Peyer's patch (tissue), 4 donors: ENCODE measurements at regions not wholly inside any gene's neighbourhood (a gene's known extent, or its start where the extent isn't known, plus 50 kb on each side); places are given as distances from the start of the nearest gene placed in this dataset.

Experiments
- DNase-seq, 3 donors: peaks; one replicate each; pipeline ENCODE4 v3.0.0-alpha.2; 2017 to 2019
- H3K27ac ChIP-seq, 4 donors: fragments of 200-600 bp; sonication (generic); one replicate each; pipeline ENCODE4 v1.5.1; 2016 to 2019
- H3K27me3 ChIP-seq, 2 donors: fragments of 200-600 bp; sonication (generic); one replicate each; pipeline ENCODE4 v1.5.1; 2019
- H3K36me3 ChIP-seq, 3 donors: fragments of 200-600 bp; sonication (generic); one replicate each; pipeline ENCODE4 v1.5.1; 2016 to 2019
- H3K4me1 ChIP-seq, 4 donors: fragments of 200-600 bp; sonication (generic); one replicate each; pipeline ENCODE4 v1.5.1; 2016 to 2019
- H3K4me3 ChIP-seq, 4 donors: fragments of 200-600 bp; sonication (generic); 1 replicate in 3 of 4; 2 replicates in 1 of 4; pipeline ENCODE4 v1.5.1; 2016 to 2019; ENCODE audit warnings: mild to moderate bottlenecking in 1 of 4
- H3K9me3 ChIP-seq, 4 donors: fragments of 200-600 bp; sonication (generic); one replicate each; pipeline ENCODE4 v1.5.1; 2016 to 2019; ENCODE audit warnings: mild to moderate bottlenecking in 1 of 4
- POLR2A ChIP-seq, 2 donors: fragments of 450-650 bp; IDR thresholded peaks; one replicate each; pipeline ENCODE4 v1.5.1; 2017; ENCODE audit warnings: antibody characterized with exemption in 2 of 2, mild to moderate bottlenecking in 2 of 2, moderate library complexity in 2 of 2
- TF ChIP-seq, protein P1 (sequence below), 6 experiments: fragments of 450-650 bp in 4 of 6; fragments of 200-600 bp in 2 of 6; sonication (generic) in 1 of 6; IDR thresholded peaks; one replicate each; pipeline ENCODE4 v1.5.1; 2017 to 2019; ENCODE audit warnings: antibody characterized with exemption in 6 of 6, mild to moderate bottlenecking in 3 of 6, moderate library complexity in 1 of 6

DNA sequence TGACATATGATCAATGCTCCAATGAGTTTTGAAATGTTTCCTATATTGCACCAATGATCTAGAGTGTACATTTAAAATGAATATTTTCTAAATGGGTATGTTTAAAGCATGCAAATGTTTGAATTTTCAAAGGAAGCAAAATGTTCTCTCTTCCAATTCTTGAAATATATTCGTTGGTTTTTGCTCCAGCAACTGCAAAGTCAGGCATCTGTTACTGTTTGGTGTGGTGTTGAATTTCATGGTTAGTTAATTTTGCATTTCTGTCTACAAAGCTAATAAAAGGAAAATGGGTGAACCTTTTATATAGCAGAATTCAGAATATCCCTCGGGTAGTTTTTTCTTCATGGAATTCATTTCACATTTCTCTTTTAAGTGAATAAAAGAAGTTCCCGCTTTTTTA, 1018.3 kb downstream of the GRIK2 start:
- H3K9me3 ChIP-seq: no peaks in the 10 kb centered on the region
- H3K27me3 ChIP-seq: no peaks in the 10 kb centered on the region
- TF ChIP-seq, protein P1, sequence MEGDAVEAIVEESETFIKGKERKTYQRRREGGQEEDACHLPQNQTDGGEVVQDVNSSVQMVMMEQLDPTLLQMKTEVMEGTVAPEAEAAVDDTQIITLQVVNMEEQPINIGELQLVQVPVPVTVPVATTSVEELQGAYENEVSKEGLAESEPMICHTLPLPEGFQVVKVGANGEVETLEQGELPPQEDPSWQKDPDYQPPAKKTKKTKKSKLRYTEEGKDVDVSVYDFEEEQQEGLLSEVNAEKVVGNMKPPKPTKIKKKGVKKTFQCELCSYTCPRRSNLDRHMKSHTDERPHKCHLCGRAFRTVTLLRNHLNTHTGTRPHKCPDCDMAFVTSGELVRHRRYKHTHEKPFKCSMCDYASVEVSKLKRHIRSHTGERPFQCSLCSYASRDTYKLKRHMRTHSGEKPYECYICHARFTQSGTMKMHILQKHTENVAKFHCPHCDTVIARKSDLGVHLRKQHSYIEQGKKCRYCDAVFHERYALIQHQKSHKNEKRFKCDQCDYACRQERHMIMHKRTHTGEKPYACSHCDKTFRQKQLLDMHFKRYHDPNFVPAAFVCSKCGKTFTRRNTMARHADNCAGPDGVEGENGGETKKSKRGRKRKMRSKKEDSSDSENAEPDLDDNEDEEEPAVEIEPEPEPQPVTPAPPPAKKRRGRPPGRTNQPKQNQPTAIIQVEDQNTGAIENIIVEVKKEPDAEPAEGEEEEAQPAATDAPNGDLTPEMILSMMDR (IDR thresholded peaks at IDR 0.05): no peak
- TF ChIP-seq POLR2A (IDR thresholded peaks at IDR 0.05): no peak
- no peak overlapping the region for H3K27ac ChIP-seq
- no peak for DNase-seq
- H3K4me1 ChIP-seq: no peaks in the 10 kb centered on the region
- H3K36me3 ChIP-seq: no peaks in the 10 kb centered on the region
- no peak overlapping the region for H3K4me3 ChIP-seq

DNA sequence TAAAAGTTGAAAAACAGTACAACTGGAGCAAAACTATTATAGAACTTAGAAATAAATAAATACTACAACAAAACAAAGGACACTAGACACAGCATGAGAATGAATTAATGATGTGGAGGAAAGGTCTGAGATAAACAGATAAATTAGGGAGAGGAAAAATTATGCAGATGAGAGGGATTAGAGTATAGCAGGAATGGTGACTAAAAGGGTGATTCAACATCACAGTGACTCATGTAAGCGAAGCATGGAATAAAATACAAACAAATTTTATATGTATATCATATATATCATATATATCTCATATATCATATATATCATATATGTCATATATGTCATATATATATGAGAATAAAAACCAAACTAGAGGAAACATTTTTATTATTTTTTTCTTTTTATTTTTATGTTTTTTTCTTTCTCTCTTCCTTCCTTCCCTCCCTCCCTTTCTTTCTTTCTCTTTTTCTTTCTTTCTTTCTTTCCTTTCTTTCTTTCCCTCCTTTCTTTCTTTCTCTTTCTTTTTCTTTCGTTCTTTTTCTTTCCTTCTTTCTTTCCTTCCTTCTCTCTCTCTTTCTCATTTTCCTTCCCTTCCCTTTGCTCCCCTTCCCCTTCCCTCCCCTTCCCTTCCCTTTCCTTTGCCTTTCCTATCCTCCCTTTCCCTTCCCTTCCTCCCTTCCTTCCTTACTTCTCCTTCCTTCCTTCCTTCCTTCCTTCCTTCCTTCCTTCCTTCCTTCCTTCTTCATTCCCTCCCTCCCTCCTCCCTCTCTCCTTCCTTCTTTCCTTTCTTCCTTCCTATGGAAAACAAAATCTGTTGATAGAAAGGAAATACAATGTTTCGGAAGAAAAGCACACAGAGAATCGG, 1014.6 kb downstream of the GRIK2 start:
- Histone ChIP-seq H3K4me1 (no peaks in the 10 kb centered on the region), H3K27me3 (no peaks in the 10 kb centered on the region), H3K4me3 (no peak overlapping the region), H3K9me3 (no peaks in the 10 kb centered on the region), H3K36me3 (no peaks in the 10 kb centered on the region), H3K27ac (no peak overlapping the region)
- TF ChIP-seq POLR2A (IDR thresholded peaks at IDR 0.05): no peak
- TF ChIP-seq, protein P1 (IDR thresholded peaks at IDR 0.05): no peak
- no peak for DNase-seq

DNA sequence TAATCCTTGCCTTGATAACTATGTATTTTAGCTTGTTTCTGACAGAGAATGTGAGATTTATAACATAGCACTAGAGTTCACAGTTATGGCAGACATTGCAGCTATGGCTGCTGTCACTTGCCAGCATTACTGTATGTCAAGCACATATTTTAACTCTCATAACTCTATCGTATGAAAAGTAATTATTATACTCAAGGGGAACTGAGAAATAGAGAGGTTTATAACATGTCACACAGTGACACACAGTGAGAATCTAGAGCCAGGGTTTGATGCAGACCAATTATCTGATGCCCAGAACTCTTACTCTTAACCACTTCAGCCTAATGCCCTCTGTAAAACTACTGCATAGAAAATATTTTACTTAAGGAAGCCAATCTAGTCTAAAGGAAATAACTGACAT, 1012.4 kb downstream of the GRIK2 start:
- Histone ChIP-seq H3K36me3 (no peaks in the 10 kb centered on the region), H3K9me3 (no peaks in the 10 kb centered on the region), H3K4me1 (no peaks in the 10 kb centered on the region), H3K27me3 (no peaks in the 10 kb centered on the region), H3K27ac (no peak overlapping the region), H3K4me3 (no peak overlapping the region)
- TF ChIP-seq, protein P1 (IDR thresholded peaks at IDR 0.05): no peak
- no peak for TF ChIP-seq POLR2A (IDR thresholded peaks at IDR 0.05)
- no peak for DNase-seq

DNA sequence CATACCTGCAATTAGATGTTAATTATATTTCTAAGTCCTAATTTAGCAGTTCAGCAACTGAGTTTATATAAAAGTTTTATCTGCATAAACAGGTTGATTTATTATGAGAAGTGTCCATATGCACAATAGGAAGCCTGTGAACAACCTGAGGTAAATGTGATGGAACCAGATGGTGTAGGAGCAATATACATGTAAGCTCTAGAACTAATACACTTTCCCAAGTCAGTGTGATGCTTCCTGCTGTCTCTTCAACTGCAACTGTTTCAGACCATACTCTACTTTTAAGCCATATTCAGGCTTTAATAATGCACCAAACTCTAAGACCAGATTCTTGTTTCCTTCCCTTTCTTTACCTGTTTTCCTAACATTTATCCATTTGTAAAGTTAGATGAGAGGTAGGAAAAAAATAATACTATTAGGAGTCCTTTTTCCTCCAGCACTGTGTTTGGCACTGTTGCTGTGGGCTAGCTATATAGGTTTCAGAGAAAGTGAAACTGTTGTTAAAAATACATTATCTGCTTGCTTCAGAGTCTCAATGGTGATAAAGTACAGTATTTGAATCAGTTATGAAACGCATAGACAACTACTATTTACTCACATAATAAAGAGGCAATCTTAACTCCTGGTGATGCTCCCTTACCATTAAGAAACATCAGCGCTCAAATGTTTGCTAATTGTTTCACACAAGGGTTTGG, 1009.3 kb downstream of the GRIK2 start:
- Histone ChIP-seq H3K4me1 (no peaks in the 10 kb centered on the region), H3K27ac (no peak overlapping the region), H3K4me3 (no peak overlapping the region), H3K36me3 (no peaks in the 10 kb centered on the region), H3K27me3 (no peaks in the 10 kb centered on the region), H3K9me3 (no peaks in the 10 kb centered on the region)
- no peak for TF ChIP-seq POLR2A (IDR thresholded peaks at IDR 0.05)
- TF ChIP-seq, protein P1 (IDR thresholded peaks at IDR 0.05): no peak
- no peak for DNase-seq

DNA sequence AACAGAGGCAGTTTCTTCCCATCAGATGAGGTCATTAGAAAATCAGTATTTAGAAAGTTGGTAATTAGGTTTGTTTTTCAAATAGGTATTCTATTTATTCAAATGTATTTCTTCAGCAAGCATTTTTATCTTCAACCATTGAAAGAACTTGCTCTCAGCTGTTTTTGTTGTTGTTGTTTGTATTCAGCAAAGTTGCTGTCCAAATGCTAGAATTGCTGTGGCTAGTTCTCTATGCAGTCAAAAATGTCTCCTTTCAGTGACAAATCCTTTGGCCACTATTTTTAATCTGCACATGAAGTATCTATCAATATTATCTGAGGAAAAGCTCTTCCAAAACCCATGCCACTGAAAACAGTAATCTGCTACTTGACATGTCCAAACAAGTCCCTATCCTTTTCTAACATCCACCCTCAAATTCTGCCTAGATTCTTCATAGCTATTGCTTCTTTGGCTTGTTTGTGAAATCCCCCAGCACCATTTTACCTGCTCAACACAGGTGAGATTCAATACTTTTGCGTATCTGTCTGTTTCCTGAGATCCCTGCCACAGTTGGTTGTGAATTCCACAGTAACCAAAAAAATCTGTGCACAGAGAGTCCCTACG, 1005.4 kb downstream of the GRIK2 start:
- Histone ChIP-seq H3K4me3 (no peak overlapping the region), H3K4me1 (no peaks in the 10 kb centered on the region), H3K27ac (no peak overlapping the region), H3K9me3 (no peaks in the 10 kb centered on the region), H3K36me3 (no peaks in the 10 kb centered on the region), H3K27me3 (no peaks in the 10 kb centered on the region)
- no peak for TF ChIP-seq POLR2A (IDR thresholded peaks at IDR 0.05)
- DNase-seq: no peak

DNA sequence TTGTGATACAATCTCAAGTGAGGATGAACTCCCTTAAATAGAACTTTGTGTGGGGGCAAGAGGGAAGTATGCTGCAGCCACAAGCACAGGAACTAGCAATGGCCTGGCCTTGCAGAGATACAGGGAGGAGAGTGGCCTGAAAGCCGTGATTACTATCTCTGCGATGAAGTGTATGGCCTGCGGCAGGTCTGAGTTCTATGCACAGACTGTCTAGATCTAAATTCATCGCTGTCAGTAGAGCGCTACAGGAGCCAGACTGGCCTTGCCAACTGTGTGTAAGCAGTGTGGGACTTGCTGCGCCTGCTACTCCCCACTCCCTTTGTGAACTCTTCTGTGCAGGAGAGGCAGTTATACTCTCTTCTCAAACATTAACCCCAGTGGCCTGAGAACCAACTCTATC, 997.0 kb downstream of the GRIK2 start:
- no peaks in the 10 kb centered on the region for H3K36me3 ChIP-seq
- H3K4me1 ChIP-seq: no peaks in the 10 kb centered on the region
- H3K27ac ChIP-seq: no peak overlapping the region
- no peak for DNase-seq
- no peaks in the 10 kb centered on the region for H3K27me3 ChIP-seq
- no peak for TF ChIP-seq POLR2A (IDR thresholded peaks at IDR 0.05)
- TF ChIP-seq, protein P1 (IDR thresholded peaks at IDR 0.05): no peak
- no peaks in the 10 kb centered on the region for H3K9me3 ChIP-seq
- no peak overlapping the region for H3K4me3 ChIP-seq
